GM19452 (cell line): ENCODE measurements at regions not wholly inside any gene's neighbourhood (a gene's known extent, or its start where the extent isn't known, plus 50 kb on each side); places are given as distances from the start of the nearest gene placed in this dataset.

Experiments used
- ATAC-seq: cut with Tn5 transposase; IDR thresholded peaks from one replicate; pipeline ENCODE4 v1.9.1; 2021; ENCODE audit not compliant: unreplicated experiment

DNA sequence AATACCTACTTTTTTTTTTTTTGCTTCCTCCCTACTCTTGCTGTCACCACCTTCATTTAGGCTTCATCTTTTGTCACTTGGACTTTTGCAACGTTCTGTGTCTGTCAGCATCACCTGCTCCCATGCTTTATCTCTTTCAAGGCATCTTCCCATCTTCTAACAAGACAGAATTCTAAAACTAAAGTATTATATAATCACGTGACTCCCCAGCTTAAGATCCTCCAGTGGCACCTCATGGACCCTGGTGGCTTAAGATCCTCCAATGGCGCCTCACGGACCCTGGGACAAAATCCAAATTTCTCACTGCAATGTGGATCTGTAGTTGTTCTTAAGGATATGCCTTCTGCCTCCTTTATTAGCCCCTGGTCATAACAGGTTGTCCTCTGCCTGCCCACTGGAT lies 248.2 kb upstream of the SORL1-AS1 start:
- no peak for ATAC-seq

GRCh38 chr11:121699801-121700200 lies 247.0 kb upstream of the SORL1-AS1 start:
- ATAC-seq: no peak

DNA sequence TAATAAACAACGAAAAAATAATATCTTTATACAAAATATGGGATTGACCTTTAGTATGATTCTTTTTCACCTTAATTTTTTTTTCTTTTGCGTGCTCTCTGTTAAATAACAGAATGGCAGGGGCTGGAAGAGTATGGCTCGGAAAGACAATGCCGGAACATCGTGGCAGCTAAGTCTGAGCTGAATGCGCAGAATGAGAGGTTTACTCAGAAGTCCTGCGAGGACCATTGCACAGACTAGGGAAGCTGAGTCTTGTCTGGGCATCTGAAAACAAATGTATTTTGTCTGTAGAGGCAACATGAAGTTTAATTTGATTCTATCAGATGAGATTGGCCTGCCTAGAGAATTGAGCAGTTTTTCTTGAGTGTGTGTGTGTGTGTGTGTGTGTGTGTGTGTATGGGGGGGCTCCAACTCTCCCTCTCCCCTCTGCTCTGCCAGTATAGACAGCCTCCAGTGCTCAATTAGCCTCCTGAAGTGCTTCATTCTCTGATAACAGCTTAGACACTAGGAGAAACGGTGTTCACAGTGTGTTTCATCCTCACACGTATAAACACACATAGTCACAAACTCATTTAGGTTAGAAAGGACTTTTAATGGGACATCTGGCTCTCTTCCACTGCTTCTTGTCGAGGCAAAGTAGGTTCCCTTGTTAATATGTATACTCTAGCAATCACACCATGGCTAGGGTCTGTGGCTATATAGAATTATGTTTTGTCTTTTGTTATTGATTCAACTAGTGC lies 244.3 kb upstream of the SORL1-AS1 start:
- ATAC-seq: no peak

- ATAC-seq: no peak
These were observed 243.6 kb upstream of the SORL1-AS1 start for GRCh38 chr11:121696177-121696871.

GRCh38 chr11:121692236-121692635 lies 239.5 kb upstream of the SORL1-AS1 start:
- ATAC-seq: no peak

DNA sequence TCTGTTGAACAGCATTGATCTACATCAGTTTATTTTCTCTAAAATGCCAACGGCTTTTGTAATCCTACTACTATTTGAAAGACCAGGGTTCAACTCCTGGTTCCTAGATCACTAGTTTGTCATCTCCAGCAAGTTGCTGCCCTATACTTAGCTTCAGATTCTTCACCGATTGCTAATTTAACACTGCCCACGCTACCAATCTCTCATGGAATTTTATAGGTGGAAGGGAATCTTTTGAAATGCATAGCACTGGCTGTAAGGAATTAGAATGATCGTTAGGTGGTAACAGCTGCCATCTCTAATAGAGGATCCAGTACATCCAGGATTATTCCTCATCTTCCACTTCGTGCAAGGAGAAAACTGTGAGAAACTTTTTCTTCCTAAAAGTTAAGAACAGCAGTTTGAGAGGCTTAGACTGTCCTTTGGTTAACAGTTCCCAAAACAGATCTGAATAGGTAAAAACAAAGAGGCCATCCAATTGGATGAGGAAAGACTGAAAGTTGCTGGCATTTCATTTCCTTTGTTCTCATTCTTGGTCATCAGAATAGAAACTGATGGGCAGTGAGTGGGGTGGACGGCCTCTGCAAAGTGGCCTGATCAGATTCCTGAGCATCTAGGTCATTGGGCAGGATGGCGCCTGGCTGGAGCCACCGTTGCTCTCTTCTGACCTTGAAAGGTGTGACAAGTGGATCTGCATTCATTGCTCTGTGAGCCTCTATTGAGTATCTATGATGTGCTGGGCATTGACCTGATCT lies 236.3 kb upstream of the SORL1-AS1 start:
- no peak for ATAC-seq

DNA sequence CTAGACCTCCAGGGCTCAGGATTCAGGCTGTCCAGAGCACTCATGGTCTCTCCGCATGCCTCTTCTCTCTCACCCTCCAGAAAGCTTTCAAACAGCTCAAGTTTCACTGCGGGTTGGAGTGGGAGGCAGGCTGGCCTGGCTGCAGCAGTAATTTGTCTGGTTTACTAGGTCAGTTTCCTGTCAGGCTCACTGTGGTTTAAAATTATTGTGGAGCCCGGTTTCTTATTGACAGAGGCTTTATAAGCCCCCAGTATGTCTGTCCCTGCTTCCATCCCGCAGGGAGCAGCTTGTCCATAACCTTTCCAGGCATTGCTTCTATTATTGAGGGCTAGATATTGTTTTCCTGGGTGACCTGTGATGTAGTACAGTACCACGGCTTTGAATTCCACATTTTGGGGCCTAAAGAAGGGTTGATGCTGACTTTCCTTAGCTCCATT lies 235.3 kb upstream of the SORL1-AS1 start:
- no peak for ATAC-seq

- no peak for ATAC-seq
These were observed 231.0 kb upstream of the SORL1-AS1 start for GRCh38 chr11:121683791-121684190.
